Upper lobe of left lung (tissue), 6 donors: ENCODE measurements at regions not wholly inside any gene's neighbourhood (a gene's known extent, or its start where the extent isn't known, plus 50 kb on each side); places are given as distances from the start of the nearest gene placed in this dataset.

Source experiments
- ATAC-seq, 2 donors: fragments of 200-7000 bp; cut with Tn5 transposase; one replicate each; pipeline ENCODE4 v1.9.1; 2022; ENCODE audit warnings: mild to moderate bottlenecking in 2 of 2, moderate library complexity in 2 of 2; ENCODE audit not compliant: low FRiP score in 2 of 2
- DNase-seq, 2 donors: peaks; one replicate each; pipeline ENCODE4 v3.0.0-alpha.2; 2019 to 2020
- H3K27ac ChIP-seq, 4 donors: fragments of 200-600 bp; sonication (generic); one replicate each; pipeline ENCODE4 v1.5.1; 2016 to 2019
- H3K27me3 ChIP-seq, 4 donors: fragments of 200-600 bp; sonication (generic); one replicate each; pipeline ENCODE4 v1.5.1; 2017 to 2019
- H3K36me3 ChIP-seq, 4 donors: fragments of 200-600 bp; sonication (generic); one replicate each; pipeline ENCODE4 v1.5.1; 2016 to 2019
- H3K4me1 ChIP-seq, 4 donors: fragments of 200-600 bp; sonication (generic); one replicate each; pipeline ENCODE4 v1.5.1; 2018 to 2019
- H3K4me3 ChIP-seq, 4 donors: fragments of 200-600 bp; sonication (generic); one replicate each; pipeline ENCODE4 v1.5.1; 2017 to 2019; ENCODE audit warnings: mild to moderate bottlenecking in 2 of 4, moderate library complexity in 1 of 4
- H3K9me3 ChIP-seq, 4 donors: fragments of 200-600 bp; sonication (generic); one replicate each; pipeline ENCODE4 v1.5.1; 2018 to 2019
- CTCF ChIP-seq, 6 experiments: fragments of 450-650 bp in 4 of 6; fragments of 200-600 bp in 2 of 6; sonication (generic) in 2 of 6; IDR thresholded peaks; one replicate each; pipeline ENCODE4 v1.5.1; 2016 to 2019; ENCODE audit warnings: antibody characterized with exemption in 6 of 6
- EP300 ChIP-seq, 4 donors: sonication (generic); formaldehyde crosslinking; IDR thresholded peaks; one replicate each; pipeline ENCODE4 v1.5.1; 2017; ENCODE audit warnings: antibody characterized with exemption in 4 of 4, control low read depth in 2 of 4
- POLR2A ChIP-seq, 4 donors: fragments of 450-650 bp; IDR thresholded peaks; one replicate each; pipeline ENCODE4 v1.5.1; 2016 to 2017; ENCODE audit warnings: antibody characterized with exemption in 4 of 4, mild to moderate bottlenecking in 2 of 4
- POLR2AphosphoS5 ChIP-seq, 2 donors: sonication (generic); formaldehyde crosslinking; IDR thresholded peaks; one replicate each; pipeline ENCODE4 v1.5.1; 2017; ENCODE audit warnings: antibody characterized with exemption in 2 of 2
- WGBS, 2 donors: methylation state at CpG; one replicate each; pipeline ENCODE4 v1.1.5; 2017 to 2018; 5-methylcytosine and 5-hydroxymethylcytosine counted together
- donor health status: DM: no; HTN: no; CAD: no; lungs with moderate emphysema.
- donor health status: DM: no; HTN: yes; CAD: no; lungs with severe emphysema.

GRCh38 chr14:23712287-23712686 is 76.1 kb downstream of the DHRS2 start:
- Histone ChIP-seq H3K36me3 (no peaks in the 10 kb centered on the region), H3K4me3 (no peak overlapping the region), H3K4me1 (no peaks in the 10 kb centered on the region), H3K9me3 (no peaks in the 10 kb centered on the region), H3K27me3 (no peaks in the 10 kb centered on the region), H3K27ac (no peak overlapping the region)
- no peak for ATAC-seq
- TF ChIP-seq POLR2A (IDR thresholded peaks at IDR 0.05) (no peak), EP300 (IDR thresholded peaks at IDR 0.05) (no peak), CTCF (IDR thresholded peaks at IDR 0.05) (no peak), POLR2AphosphoS5 (IDR thresholded peaks at IDR 0.05) (no peak)
- no peak for DNase-seq
- 75 to 79% methylated on average over 2 of the region's 2 CpGs for WGBS, 2 donors

- TF ChIP-seq POLR2AphosphoS5 (IDR thresholded peaks at IDR 0.05) (no peak), EP300 (IDR thresholded peaks at IDR 0.05) (no peak), CTCF (IDR thresholded peaks at IDR 0.05) (no peak), POLR2A (IDR thresholded peaks at IDR 0.05) (no peak)
- Histone ChIP-seq H3K4me3 (no peak overlapping the region), H3K36me3 (no peaks in the 10 kb centered on the region), H3K27ac (no peak overlapping the region), H3K9me3 (no peaks in the 10 kb centered on the region), H3K27me3 (no peaks in the 10 kb centered on the region), H3K4me1 (no peaks in the 10 kb centered on the region)
- DNase-seq (peak in 1 of 2 donors; percentile 29), ATAC-seq (no peak)
- WGBS, 2 donors = 81 to 85% methylated on average over 10 of the region's 10 CpGs
Observed at GRCh38 chr14:23719225-23719985, 83.2 kb downstream of the DHRS2 start.

GRCh38 chr14:23722675-23723074 is 86.5 kb downstream of the DHRS2 start:
- Histone ChIP-seq H3K9me3 (no peaks in the 10 kb centered on the region), H3K27ac (no peak overlapping the region), H3K4me1 (no peaks in the 10 kb centered on the region), H3K36me3 (no peaks in the 10 kb centered on the region), H3K27me3 (no peaks in the 10 kb centered on the region), H3K4me3 (no peak overlapping the region)
- TF ChIP-seq EP300 (IDR thresholded peaks at IDR 0.05) = no peak
- no peak for ATAC-seq
- no peak for DNase-seq
- 36 to 50% methylated on average over 1 of the region's 1 CpG for WGBS, 2 donors

- WGBS, 2 donors = 66 to 69% methylated on average over 3 of the region's 3 CpGs
- no peaks in the 10 kb centered on the region for H3K27me3 ChIP-seq
- ATAC-seq = no peak
- no peaks in the 10 kb centered on the region for H3K36me3 ChIP-seq
- TF ChIP-seq POLR2AphosphoS5 (IDR thresholded peaks at IDR 0.05) = no peak
- TF ChIP-seq EP300 (IDR thresholded peaks at IDR 0.05) = no peak
- no peak for TF ChIP-seq POLR2A (IDR thresholded peaks at IDR 0.05)
- TF ChIP-seq CTCF (IDR thresholded peaks at IDR 0.05) = no peak
- H3K4me3 ChIP-seq = no peak overlapping the region
- no peaks in the 10 kb centered on the region for H3K9me3 ChIP-seq
- H3K4me1 ChIP-seq = no peaks in the 10 kb centered on the region
- no peak for DNase-seq
- H3K27ac ChIP-seq = no peak overlapping the region
Observed at GRCh38 chr14:23723911-23724310, 87.7 kb downstream of the DHRS2 start.

- no peaks in the 10 kb centered on the region for H3K36me3 ChIP-seq
- no peaks in the 10 kb centered on the region for H3K4me1 ChIP-seq
- DNase-seq (no peak), ATAC-seq (no peak)
- H3K27me3 ChIP-seq = no peaks in the 10 kb centered on the region
- H3K4me3 ChIP-seq = no peak overlapping the region
- TF ChIP-seq EP300 (IDR thresholded peaks at IDR 0.05) (no peak), CTCF (IDR thresholded peaks at IDR 0.05) (no peak), POLR2AphosphoS5 (IDR thresholded peaks at IDR 0.05) (no peak), POLR2A (IDR thresholded peaks at IDR 0.05) (no peak)
- H3K27ac ChIP-seq = no peak overlapping the region
- no peaks in the 10 kb centered on the region for H3K9me3 ChIP-seq
- 80 to 83% methylated on average over 1 to 3 of the region's 3 CpGs for WGBS, 2 donors
Observed at GRCh38 chr14:23725528-23725927, 89.4 kb downstream of the DHRS2 start.
